ENCODE measurements at regions not wholly inside any gene's neighbourhood (a gene's known extent, or its start where the extent isn't known, plus 50 kb on each side); places are given as distances from the start of the nearest gene placed in this dataset.

- DNase-seq (ENCODE audit: low read depth in 2 of 2): no peak
Observed at GRCh38 chr11:62030071-62030684, 62.7 kb upstream of the FTH1 start.

DNA sequence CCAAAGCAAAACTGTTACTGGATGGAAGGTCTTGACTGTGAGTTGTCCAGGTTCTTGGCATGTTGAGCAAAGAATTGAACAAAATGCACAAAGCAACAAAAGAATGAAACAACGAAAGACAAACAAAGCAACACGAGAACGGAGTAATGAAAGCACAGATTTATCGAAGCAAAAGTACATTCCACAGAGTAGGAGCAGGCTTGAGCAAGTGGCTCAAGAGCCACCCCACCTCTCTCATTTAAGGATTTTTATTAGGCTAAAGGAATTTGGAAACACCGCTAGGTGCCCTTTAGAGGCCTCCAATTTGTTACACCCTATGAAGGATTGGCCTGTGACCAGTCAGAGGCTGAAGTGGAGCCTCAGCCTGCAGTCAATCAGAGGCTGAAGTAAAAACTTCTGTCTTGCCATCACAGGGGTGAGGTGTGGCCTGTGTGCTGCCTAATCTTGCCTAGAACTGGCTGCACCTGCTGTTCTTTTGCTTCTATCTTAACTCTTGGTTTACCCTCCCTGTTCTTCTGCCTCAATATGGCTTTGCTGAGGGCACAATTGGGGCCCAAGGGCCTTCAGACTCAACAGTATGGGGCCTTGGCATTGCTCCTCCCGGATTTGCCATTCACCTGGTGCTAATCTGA lies 59.4 kb upstream of the FTH1 start:
- no peak for DNase-seq (ENCODE audit: low read depth in 2 of 2)

DNA sequence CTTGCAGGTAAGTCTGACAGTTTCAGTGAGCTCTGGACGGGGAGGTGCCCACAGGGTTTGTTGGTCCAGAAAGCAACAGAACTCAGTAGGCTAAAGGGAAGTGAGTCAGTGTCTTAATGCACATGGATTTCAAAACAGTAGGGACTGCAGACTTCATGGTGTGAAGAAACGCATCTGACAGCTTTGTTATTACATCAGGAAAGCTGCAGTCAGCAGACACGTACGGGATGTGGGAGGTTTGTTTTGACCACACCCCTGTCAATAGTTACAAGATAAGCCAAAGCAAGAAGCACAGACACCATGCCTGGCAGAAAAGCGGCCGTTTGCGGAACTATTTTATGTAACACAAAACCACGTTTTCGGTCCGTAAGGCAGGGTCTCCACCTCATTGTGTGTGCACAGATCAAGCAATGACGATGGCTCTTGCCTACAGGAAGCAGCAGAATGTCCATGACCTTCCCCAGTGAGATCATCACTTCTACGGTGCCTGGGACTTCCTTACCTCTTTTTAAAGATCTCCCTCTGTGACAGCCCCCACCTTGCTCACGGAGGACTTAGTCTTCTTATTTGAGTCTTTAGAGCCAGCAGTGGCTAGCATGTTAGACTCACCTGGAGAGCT lies 58.2 kb upstream of the FTH1 start:
- peak; percentile 21 to 47 for DNase-seq (ENCODE audit: low read depth in 2 of 2)

DNA sequence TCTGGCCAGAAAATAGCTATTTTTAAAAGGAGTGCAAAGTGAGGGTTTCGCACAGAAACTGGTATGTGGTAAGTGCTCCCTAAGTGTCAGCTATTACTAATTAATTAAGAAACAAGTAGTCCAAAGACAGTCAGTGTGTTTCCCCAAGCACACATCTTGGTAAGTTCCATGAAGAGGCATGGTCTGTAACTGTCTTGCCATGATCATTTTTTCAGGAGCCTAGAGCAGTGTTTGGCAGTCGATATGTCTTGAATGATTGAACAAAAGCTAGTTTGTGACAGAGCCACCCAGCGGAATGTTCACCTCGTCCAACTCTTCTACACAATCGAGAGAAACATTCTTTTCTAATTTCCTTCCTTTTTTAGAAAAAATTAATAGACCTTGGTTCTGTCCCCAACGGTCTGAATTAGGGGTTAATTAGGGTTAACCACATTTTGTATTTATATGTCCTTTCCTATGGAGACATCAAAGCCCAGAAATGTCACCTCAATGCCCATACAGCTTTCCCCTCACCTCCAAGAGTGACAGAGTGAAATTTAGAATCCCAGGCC lies 57.6 kb upstream of the FTH1 start:
- no peak for DNase-seq (ENCODE audit: low read depth in 2 of 2)

- no peak for DNase-seq (ENCODE audit: low read depth in 2 of 2)
Observed at GRCh38 chr11:62022211-62022610, 54.8 kb upstream of the FTH1 start.

GRCh38 chr11:62020661-62021060 lies 53.2 kb upstream of the FTH1 start:
- DNase-seq (ENCODE audit: low read depth in 2 of 2): no peak

DNA sequence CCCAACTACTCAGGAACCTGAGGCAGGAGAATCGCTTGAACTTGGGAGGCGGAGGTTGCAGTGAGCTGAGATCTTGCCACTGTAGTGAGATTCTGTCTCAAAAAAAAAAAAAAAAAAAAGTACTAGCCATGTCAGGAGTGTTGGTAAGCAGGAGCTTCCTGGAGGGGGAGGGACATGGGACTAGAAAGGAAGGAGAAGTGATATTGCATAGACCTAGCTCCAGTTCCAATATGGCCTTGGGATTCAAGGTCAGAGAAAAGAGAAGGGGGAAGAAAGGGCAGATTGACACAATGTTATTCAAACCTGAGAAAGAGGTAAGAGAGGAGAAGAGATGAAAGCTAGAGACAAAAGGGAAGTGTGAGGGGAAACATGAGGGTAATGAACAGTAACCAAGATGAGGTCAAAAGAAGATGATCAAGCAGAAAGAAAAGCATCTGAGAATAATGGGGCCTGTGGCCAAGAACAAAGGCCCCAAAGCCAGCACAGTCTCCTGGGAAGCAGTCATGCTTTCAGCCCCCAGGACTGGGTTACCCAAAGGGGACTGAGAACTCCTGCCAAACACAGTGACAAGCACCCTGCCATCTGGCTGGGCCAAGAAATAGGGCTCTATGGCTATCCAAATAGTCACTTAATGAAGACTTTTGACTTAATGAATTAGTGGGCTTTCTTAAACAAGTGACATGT lies 51.7 kb upstream of the FTH1 start:
- no peak for DNase-seq (ENCODE audit: low read depth in 2 of 2)

DNA sequence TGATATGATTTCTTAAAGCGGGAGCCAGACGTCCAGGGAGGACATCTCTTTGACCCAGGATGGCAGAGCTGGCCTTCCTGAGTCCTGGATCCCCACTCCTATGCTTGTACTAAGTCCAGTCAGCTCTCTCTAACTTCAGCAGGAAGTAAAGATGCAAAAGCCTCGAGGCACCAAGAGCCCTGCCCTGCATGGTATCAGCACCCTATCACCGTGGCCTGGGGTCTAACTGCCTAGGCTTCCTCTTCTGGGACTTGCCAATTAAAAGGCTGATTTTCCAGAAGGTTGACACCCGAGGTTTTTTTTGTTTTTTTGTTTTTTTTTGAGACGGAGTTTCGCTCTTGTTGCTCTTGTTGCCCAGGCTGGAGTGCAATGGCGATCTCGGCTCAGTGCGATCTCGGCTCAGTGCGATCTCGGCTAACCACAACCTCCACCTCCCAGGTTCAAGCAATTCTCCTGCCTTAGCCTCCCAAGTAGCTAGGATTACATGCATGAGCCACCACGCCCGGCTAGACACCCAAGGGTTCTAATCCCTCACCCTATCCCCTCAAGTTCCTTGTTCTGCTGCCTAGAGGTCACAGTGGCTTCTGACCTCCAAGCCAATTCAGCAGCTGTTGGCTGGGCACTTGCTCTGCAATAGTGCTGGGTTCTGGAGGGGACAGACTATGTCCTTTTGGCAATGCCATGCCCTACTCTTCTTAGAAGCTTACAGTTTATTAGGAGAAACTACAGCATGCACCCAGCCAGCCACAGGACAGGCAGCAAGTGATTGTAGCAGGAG lies 50.6 kb upstream of the FTH1 start:
- no peak for DNase-seq (ENCODE audit: low read depth in 2 of 2)
